COR-L47 (cell line): ENCODE measurements at regions not wholly inside any gene's neighbourhood (a gene's known extent, or its start where the extent isn't known, plus 50 kb on each side); places are given as distances from the start of the nearest gene placed in this dataset.

ENCODE experiments used
- DNase-seq: peaks from one replicate; lab custom pipeline; 2025; lab: John Stamatoyannopoulos, UW

DNA sequence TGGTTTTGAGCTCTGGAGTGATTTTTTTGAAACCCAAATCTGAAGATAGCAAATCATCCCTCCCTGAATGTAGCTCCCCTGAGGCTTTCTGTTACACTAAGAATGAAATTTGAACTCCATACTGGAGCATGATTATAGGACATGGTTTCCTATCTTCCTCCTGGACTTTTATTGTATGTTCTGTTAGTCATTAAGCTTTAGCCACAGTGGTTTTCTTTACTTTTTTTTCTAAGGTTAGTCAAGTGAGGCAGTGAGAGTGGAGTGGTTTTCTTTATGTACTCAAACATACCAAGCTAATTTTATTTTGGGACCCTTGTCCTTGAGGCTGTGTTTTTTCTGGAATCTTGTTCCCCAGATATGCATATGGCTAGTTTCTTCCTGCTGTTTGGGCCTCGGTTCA is 55.2 kb upstream of the FRMD4B start:
- no peak for DNase-seq

DNA sequence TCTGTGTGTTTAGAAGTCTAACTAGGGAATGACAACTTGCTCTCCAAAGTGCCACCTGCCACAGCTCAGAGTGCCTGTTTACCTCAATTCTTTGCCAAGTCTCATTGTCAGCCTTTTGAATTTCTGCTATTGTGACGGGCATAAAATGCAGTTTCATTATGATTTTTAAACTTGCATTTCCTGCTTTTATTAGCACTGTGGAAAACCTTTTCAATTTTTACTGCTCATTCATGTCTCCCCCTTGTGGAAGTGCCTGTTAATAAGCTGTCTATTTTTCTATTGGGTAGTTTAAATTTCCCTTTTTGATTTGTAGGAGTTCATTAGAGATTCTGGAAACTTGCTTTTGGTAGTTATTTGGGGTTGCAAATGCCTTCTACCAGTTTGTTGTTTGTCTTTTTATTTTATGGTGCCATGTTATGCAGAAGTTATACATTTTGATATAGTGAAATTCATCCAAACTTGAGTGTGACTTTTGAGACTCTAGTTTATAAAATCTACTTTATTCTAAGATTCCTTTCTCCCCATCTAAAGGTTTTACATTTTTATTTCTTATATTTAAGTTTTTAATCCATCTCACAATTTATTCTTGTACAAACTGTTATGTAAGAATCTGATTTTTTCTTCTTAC is 53.9 kb upstream of the FRMD4B start:
- peak; percentile 13 for DNase-seq

DNA sequence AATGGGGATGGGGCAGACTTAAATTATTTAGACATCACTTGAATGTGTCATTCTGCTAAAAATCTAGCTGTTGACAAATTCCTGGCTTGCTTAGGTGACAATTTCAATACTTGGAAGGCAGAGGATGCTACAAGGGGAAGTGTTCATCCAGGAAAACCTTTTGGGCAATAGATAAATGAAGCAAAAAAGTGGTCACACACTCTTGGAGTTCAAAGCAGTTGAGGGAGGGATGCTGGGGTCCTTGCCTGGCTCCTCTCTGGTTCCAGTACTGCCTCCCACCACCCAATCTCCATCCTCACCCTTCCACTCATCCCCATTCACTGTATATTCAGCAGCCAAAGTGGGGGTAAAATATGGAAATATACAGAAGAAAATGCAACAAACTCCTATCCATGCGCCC is 52.6 kb upstream of the FRMD4B start:
- DNase-seq: no peak

DNA sequence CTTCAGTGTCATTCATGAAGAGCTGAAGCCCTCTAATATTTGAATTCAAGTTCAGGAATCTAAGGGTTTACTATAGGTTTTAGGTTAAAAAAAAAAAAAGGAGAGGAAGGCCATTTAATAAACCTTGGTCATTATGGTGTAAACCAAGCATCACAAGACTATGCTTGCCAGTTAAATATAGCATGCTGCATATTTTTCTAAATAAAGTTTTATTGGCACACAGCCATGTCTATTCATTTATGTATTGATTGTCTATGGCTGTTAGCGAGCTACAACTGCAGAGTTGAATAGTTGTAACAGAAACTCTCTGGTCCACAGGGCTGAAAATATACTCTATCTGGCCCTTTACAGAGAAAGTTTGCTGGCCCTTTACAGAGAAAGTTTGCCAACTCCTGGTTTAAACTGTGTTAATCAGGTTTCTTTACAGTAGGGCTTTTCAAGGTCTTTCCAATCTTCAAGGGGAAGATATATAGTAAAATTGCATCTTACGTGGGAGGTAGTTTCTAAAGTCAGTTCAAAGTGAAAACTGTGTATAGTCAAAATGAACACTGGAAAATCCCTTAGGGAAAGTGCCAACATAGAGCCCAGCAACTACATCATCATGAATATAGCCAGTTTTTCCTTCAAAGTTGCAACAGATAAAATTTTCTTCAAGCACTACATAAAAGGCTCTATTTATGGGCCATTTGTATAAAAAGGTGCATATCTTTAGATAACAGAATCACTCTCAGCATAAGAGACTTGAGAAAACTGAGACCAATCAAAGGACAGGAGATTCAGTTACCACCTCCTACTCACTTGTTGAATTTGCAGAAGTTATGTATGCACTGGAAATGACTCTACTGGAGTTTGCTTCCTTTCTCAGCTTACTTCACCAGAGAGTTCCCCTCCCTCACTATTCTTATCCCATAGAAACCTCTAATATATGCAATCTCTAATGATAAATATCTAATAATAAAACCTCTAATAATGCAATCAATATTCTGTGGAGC is 49.7 kb upstream of the FRMD4B start:
- no peak for DNase-seq
